Mesendoderm (in vitro differentiated cells): ENCODE measurements at regions not wholly inside any gene's neighbourhood (a gene's known extent, or its start where the extent isn't known, plus 50 kb on each side); places are given as distances from the start of the nearest gene placed in this dataset.
A peak's percentile ranks its signal among the peaks of the same experiment; 100 is the strongest.

Source experiments
- DNase-seq: peaks from one replicate; pipeline ENCODE4 v3.0.0; 2013
- H2AK5ac ChIP-seq: 2 replicates; pipeline ENCODE4 v1.6.1; 2013; ENCODE audit warnings: low read length, inconsistent platforms
- H2BK120ac ChIP-seq: 2 replicates; pipeline ENCODE4 v1.6.1; 2013; ENCODE audit warnings: low read depth, mild to moderate bottlenecking, low read length, moderate library complexity, mixed read lengths
- H2BK15ac ChIP-seq: replicated peaks from 2 replicates; pipeline ENCODE4 v1.6.1; 2013; ENCODE audit warnings: low read depth, mild to moderate bottlenecking, moderate library complexity
- H2BK5ac ChIP-seq: 2 replicates; pipeline ENCODE4 v1.6.1; 2013; ENCODE audit warnings: low read length, inconsistent platforms
- H3K18ac ChIP-seq: 2 replicates; pipeline ENCODE4 v1.6.1; 2013; ENCODE audit warnings: mild to moderate bottlenecking, low read length, mixed read lengths
- H3K23ac ChIP-seq: one replicate; pipeline ENCODE4 v1.6.1; 2013; ENCODE audit warnings: low read length
- H3K27ac ChIP-seq: 2 replicates; pipeline ENCODE4 v1.5.1; 2013; ENCODE audit warnings: low read depth, mild to moderate bottlenecking, inconsistent platforms, low read length, moderate library complexity
- H3K27me3 ChIP-seq: 2 replicates; pipeline ENCODE4 v1.6.1; 2013; ENCODE audit warnings: low read length, control low read depth, mild to moderate bottlenecking, inconsistent platforms; ENCODE audit not compliant: insufficient read depth, poor library complexity
- H3K36me3 ChIP-seq: 2 replicates; pipeline ENCODE4 v1.6.1; 2013; ENCODE audit warnings: low read length, inconsistent platforms; ENCODE audit not compliant: control insufficient read depth, insufficient read depth
- H3K4ac ChIP-seq: one replicate; pipeline ENCODE4 v1.6.1; 2013; ENCODE audit warnings: low read depth, mild to moderate bottlenecking, low read length, moderate library complexity
- H3K4me1 ChIP-seq: 2 replicates; pipeline ENCODE4 v1.6.1; 2013; ENCODE audit warnings: low read depth, low read length, inconsistent platforms; ENCODE audit not compliant: control insufficient read depth
- H3K4me2 ChIP-seq: 2 replicates; pipeline ENCODE4 v1.6.1; 2013; ENCODE audit warnings: low read length
- H3K4me3 ChIP-seq: 2 replicates; pipeline ENCODE4 v1.5.1; 2013; ENCODE audit warnings: mild to moderate bottlenecking, low read length
- H3K56ac ChIP-seq: one replicate; pipeline ENCODE4 v1.6.1; 2013; ENCODE audit warnings: low read length
- H3K79me1 ChIP-seq: 2 replicates; pipeline ENCODE4 v1.6.1; 2013; ENCODE audit warnings: low read length, inconsistent platforms
- H3K79me2 ChIP-seq: 2 replicates; pipeline ENCODE4 v1.6.1; 2013; ENCODE audit warnings: mild to moderate bottlenecking, low read length; ENCODE audit not compliant: control insufficient read depth, insufficient read depth
- H3K9ac ChIP-seq: 2 replicates; pipeline ENCODE4 v1.6.1; 2013; ENCODE audit warnings: low read length, inconsistent platforms
- H4K5ac ChIP-seq: one replicate; pipeline ENCODE4 v1.6.1; 2013; ENCODE audit warnings: low read length
- H4K8ac ChIP-seq: one replicate; pipeline ENCODE4 v1.6.1; 2013; ENCODE audit warnings: low read depth, mild to moderate bottlenecking, control low read depth, low read length, moderate library complexity
- WGBS: extraction: QIAGEN DNeasy Blood & Tissue Kit; methylation state at CpG from one replicate; pipeline ENCODE4 v1.1.7; 2013; ENCODE audit warnings: low lambda C conversion rate, missing lambda C conversion rate; ENCODE audit not compliant: insufficient coverage; ENCODE audit errors: extremely low coverage; 5-methylcytosine and 5-hydroxymethylcytosine counted together

DNA sequence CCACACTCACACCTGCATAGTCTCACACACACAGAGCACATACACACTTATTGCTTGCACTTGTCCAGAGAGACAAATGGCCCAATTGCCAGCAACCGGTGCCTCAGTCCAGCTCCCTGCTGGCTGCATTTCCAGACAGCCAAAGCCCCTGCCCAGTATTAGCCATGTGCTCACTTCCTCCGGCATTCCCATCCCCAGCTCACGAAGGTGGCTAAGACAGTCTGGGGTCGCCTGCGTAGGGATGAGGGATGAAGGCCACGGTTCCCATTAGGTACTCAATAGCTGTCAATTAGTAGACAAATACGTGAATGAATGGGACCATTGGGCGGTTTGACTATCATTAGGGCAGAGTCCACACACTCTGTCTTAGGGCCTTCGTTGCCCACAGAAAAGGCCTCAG lies 146.8 kb upstream of the EGLN3 start:
- Histone ChIP-seq H3K27ac (no peak overlapping the region), H4K5ac (no peak overlapping the region), H3K79me1 (no peaks in the 10 kb centered on the region), H3K23ac (no peak overlapping the region), H3K56ac (peak overlapping the region; percentile 15), H2BK120ac (no peak overlapping the region), H2AK5ac (no peak overlapping the region), H2BK5ac (no peak overlapping the region), H3K9ac (no peak overlapping the region), H3K18ac (no peak overlapping the region), H3K4me1 (peaks cover 7% of the 10 kb centered on the region), H3K4ac (no peak overlapping the region), H3K4me2 (no peak overlapping the region), H2BK15ac (no peak overlapping the region), H4K8ac (no peak overlapping the region), H3K36me3 (no peaks in the 10 kb centered on the region), H3K4me3 (no peak overlapping the region), H3K27me3 (no peaks in the 10 kb centered on the region), H3K79me2 (no peaks in the 10 kb centered on the region)
- no CpG with 5 or more reads among the region's 9 CpGs for whole genome bisulfite sequencing
- DNase-seq = no peak

DNA sequence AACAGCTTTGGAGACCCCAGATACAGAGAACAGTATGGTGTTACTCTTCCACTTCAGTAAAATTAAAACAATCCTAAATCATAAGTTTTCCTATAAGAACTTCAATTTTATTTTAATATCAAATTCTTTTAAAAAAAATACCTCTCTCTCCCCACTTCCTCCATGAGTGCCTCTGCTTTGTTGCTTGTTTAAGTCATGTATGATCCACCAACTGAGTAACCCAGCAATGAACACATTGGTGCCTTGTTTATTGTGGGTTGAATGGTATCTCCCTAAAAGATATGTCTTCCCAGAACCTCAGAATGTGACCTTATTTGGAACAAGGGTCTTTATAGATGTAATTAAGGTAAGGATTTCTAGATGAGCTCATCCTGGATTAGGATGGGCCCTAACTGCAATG lies 143.5 kb upstream of the EGLN3 start:
- H2BK5ac ChIP-seq = no peak overlapping the region
- no peak overlapping the region for H4K8ac ChIP-seq
- no peak overlapping the region for H2BK120ac ChIP-seq
- H3K4ac ChIP-seq = no peak overlapping the region
- no peak overlapping the region for H3K56ac ChIP-seq
- H3K36me3 ChIP-seq = no peaks in the 10 kb centered on the region
- H3K27me3 ChIP-seq = no peaks in the 10 kb centered on the region
- H3K27ac ChIP-seq = no peak overlapping the region
- DNase-seq = no peak
- H2BK15ac ChIP-seq = no peak overlapping the region
- no peaks in the 10 kb centered on the region for H3K79me1 ChIP-seq
- H3K23ac ChIP-seq = no peak overlapping the region
- no peak overlapping the region for H3K4me2 ChIP-seq
- no peak overlapping the region for H4K5ac ChIP-seq
- no peak overlapping the region for H2AK5ac ChIP-seq
- no peak overlapping the region for H3K4me3 ChIP-seq
- H3K18ac ChIP-seq = no peak overlapping the region
- H3K4me1 ChIP-seq = peaks cover 4% of the 10 kb centered on the region
- H3K9ac ChIP-seq = no peak overlapping the region
- H3K79me2 ChIP-seq = no peaks in the 10 kb centered on the region

DNA sequence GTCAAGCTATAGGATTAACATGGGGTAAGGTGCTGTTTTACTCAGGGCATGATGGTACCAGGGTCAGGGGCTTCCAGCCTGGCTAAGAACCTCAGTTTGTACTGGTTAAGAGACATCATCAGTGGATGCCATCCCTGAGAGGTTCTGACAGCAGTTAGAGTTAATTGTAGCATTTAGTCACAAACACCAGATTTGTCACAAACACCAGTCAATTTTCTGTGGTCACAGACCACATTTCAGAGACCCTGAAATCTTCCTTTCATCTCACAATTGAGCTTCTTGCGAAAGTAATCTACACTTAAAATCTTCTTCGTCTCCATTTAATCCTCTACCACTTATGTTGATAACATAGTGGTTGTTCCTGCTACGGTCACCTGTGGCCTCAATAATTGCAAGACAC lies 143.0 kb upstream of the EGLN3 start:
- H3K18ac ChIP-seq = no peak overlapping the region
- no peaks in the 10 kb centered on the region for H3K36me3 ChIP-seq
- H4K5ac ChIP-seq = no peak overlapping the region
- no peaks in the 10 kb centered on the region for H3K79me1 ChIP-seq
- no peak overlapping the region for H4K8ac ChIP-seq
- peaks cover 4% of the 10 kb centered on the region for H3K4me1 ChIP-seq
- no peak overlapping the region for H3K4me3 ChIP-seq
- no peaks in the 10 kb centered on the region for H3K79me2 ChIP-seq
- no peak overlapping the region for H3K9ac ChIP-seq
- no peak overlapping the region for H3K23ac ChIP-seq
- no peak for DNase-seq
- no peak overlapping the region for H3K56ac ChIP-seq
- H2BK120ac ChIP-seq = no peak overlapping the region
- H2AK5ac ChIP-seq = no peak overlapping the region
- no peak overlapping the region for H3K27ac ChIP-seq
- no peak overlapping the region for H3K4ac ChIP-seq
- H3K4me2 ChIP-seq = no peak overlapping the region
- no CpG with 5 or more reads among the region's 3 CpGs for WGBS
- H3K27me3 ChIP-seq = no peaks in the 10 kb centered on the region
- H2BK5ac ChIP-seq = peak overlapping the region; percentile 9
- H2BK15ac ChIP-seq = no peak overlapping the region

DNA sequence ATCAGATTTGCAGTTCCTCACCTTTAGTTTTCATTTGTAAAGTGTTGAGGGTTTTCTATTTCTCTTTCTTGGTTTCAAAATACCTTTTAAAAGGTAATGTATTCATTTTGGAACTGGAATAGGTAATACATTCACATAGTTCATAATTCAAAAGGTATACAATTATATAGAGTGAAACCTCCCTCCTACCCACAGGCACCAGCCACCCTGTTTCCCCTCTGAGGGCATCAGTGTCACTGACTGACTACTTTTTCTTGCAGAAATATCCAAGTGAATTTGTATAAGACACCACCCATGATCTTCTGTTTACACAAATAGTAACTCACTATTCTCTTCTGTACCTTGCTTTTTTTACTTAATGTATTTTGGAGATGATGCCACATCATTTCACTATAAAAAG lies 139.6 kb upstream of the EGLN3 start:
- H3K27ac ChIP-seq = no peak overlapping the region
- H3K79me1 ChIP-seq = no peaks in the 10 kb centered on the region
- no peaks in the 10 kb centered on the region for H3K79me2 ChIP-seq
- no peak overlapping the region for H2BK15ac ChIP-seq
- H2BK5ac ChIP-seq = no peak overlapping the region
- H2BK120ac ChIP-seq = no peak overlapping the region
- H3K4me2 ChIP-seq = no peak overlapping the region
- H3K56ac ChIP-seq = no peak overlapping the region
- no peak overlapping the region for H3K4me3 ChIP-seq
- H3K9ac ChIP-seq = no peak overlapping the region
- H3K27me3 ChIP-seq = no peaks in the 10 kb centered on the region
- no peak overlapping the region for H4K8ac ChIP-seq
- no peak for DNase-seq
- H3K23ac ChIP-seq = no peak overlapping the region
- H2AK5ac ChIP-seq = no peak overlapping the region
- H3K18ac ChIP-seq = no peak overlapping the region
- H3K4me1 ChIP-seq = peaks cover 4% of the 10 kb centered on the region
- H3K4ac ChIP-seq = no peak overlapping the region
- no peaks in the 10 kb centered on the region for H3K36me3 ChIP-seq
- H4K5ac ChIP-seq = no peak overlapping the region

DNA sequence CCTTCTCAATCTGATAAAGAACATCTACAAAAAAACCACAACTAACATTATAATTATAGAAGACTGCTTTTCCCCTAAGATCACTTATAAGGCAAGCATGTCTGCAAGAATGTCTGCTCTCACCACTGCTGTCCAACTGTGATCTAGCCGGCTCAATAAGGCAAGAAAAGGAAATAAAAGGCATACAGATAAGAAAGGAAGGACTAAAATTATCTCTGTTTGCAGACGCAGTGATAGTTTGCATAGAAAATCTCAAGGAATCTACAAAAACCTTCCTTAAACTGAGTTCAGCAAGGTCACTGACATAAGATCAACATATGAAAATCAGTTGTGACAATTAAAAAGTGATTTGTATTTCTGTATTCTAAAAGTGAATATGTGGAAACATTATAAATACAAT lies 138.0 kb upstream of the EGLN3 start:
- peak overlapping the region; percentile 45 for H2BK15ac ChIP-seq
- no peak overlapping the region for H2BK5ac ChIP-seq
- H3K27ac ChIP-seq = no peak overlapping the region
- H3K18ac ChIP-seq = no peak overlapping the region
- H3K4ac ChIP-seq = no peak overlapping the region
- no peaks in the 10 kb centered on the region for H3K79me1 ChIP-seq
- WGBS = no CpG with 5 or more reads among the region's 2 CpGs
- H3K4me3 ChIP-seq = no peak overlapping the region
- H3K79me2 ChIP-seq = no peaks in the 10 kb centered on the region
- no peak overlapping the region for H3K23ac ChIP-seq
- no peak overlapping the region for H4K5ac ChIP-seq
- H3K4me2 ChIP-seq = no peak overlapping the region
- no peaks in the 10 kb centered on the region for H3K27me3 ChIP-seq
- H2BK120ac ChIP-seq = no peak overlapping the region
- H3K36me3 ChIP-seq = no peaks in the 10 kb centered on the region
- no peak for DNase-seq
- no peak overlapping the region for H3K56ac ChIP-seq
- peaks cover 4% of the 10 kb centered on the region for H3K4me1 ChIP-seq
- no peak overlapping the region for H4K8ac ChIP-seq
- H3K9ac ChIP-seq = no peak overlapping the region
- H2AK5ac ChIP-seq = no peak overlapping the region

DNA sequence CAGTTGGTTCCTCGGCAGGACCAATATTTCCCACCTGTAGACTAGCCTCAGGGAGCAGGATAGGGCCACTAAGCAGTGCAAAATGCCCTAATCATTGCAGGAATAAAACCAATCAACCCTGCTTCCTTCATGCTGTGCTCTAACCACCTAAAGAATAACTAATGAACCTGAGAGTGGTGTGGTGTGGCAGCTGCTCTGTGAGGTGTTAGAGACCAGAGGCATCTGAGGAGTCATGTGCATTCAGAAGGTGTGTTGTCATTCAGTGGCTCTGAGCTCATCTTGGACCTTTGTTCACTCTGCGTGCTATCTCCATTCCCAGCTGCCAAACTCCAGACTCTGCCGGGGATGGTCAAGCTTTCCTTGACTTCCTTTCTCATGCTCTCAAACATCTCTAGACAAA lies 136.7 kb upstream of the EGLN3 start:
- DNase-seq = no peak
- H3K23ac ChIP-seq = no peak overlapping the region

More for the DNA sequence above, 136.7 kb upstream of the EGLN3 start:
- Histone ChIP-seq H2BK5ac (no peak overlapping the region), H3K4me2 (no peak overlapping the region), H3K9ac (no peak overlapping the region), H3K79me1 (no peaks in the 10 kb centered on the region), H3K27ac (no peak overlapping the region), H3K27me3 (no peaks in the 10 kb centered on the region), H2AK5ac (no peak overlapping the region), H3K4me1 (no peaks in the 10 kb centered on the region), H3K4ac (no peak overlapping the region), H3K4me3 (no peak overlapping the region), H3K18ac (no peak overlapping the region), H4K5ac (no peak overlapping the region), H2BK15ac (no peak overlapping the region), H3K79me2 (no peaks in the 10 kb centered on the region), H2BK120ac (no peak overlapping the region), H3K56ac (no peak overlapping the region), H3K36me3 (no peaks in the 10 kb centered on the region), H4K8ac (no peak overlapping the region)
- WGBS = no CpG with 5 or more reads among the region's 3 CpGs
